ENCODE measurements at regions not wholly inside any gene's neighbourhood (a gene's known extent, or its start where the extent isn't known, plus 50 kb on each side); places are given as distances from the start of the nearest gene placed in this dataset.
A peak's percentile ranks its signal among the peaks of the same experiment; 100 is the strongest.

DNA sequence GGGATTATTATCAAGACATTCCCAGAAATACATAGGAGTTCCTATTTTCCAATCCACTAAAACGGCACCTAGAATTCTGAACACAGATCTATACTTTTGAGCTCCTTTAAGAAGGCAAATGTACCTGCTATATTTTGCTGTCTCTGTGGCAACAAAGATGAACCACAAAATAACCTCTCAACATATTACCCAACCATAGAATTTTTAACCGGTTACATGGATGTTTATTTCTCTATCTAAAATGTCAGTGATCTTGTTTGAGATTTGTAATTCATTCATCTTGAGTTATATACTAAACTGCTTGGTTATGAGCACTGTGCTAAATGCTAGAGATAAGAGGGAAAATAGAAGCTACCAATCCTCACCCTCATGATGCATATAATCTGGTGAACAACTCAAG is 117.5 kb upstream of the HMGCLL1 start:
- Histone ChIP-seq H3K36me3 (ENCODE audit: insufficient read depth) (no peaks in the 10 kb centered on the region), H3K4me3 (ENCODE audit: low read depth, low read length) (no peak overlapping the region), H3K4me1 (ENCODE audit: insufficient read depth) (no peaks in the 10 kb centered on the region), H3K27ac (ENCODE audit: low read depth) (no peak overlapping the region)
- DNase-seq (ENCODE audit: extremely low spot score) = no peak
- WGBS = 86% methylated on average over 2 of the region's 2 CpGs

GRCh38 chr6:55696041-55696440 is 117.0 kb upstream of the HMGCLL1 start:
- WGBS = 33% methylated on average over 2 of the region's 2 CpGs
- no peak overlapping the region for H3K4me3 ChIP-seq (ENCODE audit: low read depth, low read length)
- H3K27ac ChIP-seq (ENCODE audit: low read depth) = no peak overlapping the region
- DNase-seq (ENCODE audit: extremely low spot score) = no peak
- H3K36me3 ChIP-seq (ENCODE audit: insufficient read depth) = no peaks in the 10 kb centered on the region
- no peaks in the 10 kb centered on the region for H3K4me1 ChIP-seq (ENCODE audit: insufficient read depth)

DNA sequence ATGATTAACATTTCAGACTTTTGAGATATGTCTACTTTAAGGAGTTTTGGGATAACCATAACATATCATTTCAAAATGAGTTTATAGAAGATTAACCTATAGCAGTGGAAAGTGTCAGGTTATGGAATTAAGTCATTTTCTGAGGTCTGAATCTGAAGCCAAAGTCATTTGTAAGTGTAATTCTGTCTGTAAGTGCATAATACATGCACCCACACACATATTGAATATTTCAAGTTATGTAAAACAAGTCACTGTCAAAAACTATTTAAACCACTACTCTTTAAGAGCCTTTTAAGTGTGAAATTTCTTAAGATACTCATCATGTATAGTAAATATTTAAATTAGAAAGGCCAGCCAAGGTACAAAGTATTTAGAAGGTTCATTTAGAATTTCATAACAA is 115.8 kb upstream of the HMGCLL1 start:
- DNase-seq (ENCODE audit: extremely low spot score) = no peak
- H3K27ac ChIP-seq (ENCODE audit: low read depth) = no peak overlapping the region
- H3K36me3 ChIP-seq (ENCODE audit: insufficient read depth) = no peaks in the 10 kb centered on the region
- no peaks in the 10 kb centered on the region for H3K4me1 ChIP-seq (ENCODE audit: insufficient read depth)
- no peak overlapping the region for H3K4me3 ChIP-seq (ENCODE audit: low read depth, low read length)

DNA sequence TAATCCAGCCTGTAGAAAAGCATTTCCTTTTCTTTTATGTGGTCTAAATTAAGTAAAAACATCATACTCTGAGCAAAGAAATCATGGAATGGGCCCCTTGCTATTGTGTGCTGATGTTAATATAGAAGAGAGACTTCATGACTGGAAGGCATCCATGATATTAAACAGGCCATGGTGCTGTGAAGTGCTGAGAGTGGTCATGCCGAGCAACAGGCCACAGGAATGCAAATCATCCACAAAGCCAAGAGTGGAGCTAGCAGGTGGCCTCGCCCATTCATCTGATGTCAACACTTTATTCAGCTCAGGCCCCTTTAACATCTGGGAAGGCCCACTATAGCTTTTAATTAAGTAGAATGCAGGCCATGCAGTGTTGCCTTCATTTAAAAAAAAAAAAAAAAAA is 115.2 kb upstream of the HMGCLL1 start:
- no peaks in the 10 kb centered on the region for H3K4me1 ChIP-seq (ENCODE audit: insufficient read depth)
- no peak overlapping the region for H3K4me3 ChIP-seq (ENCODE audit: low read depth, low read length)
- H3K27ac ChIP-seq (ENCODE audit: low read depth) = no peak overlapping the region
- no peak for DNase-seq (ENCODE audit: extremely low spot score)
- H3K36me3 ChIP-seq (ENCODE audit: insufficient read depth) = no peaks in the 10 kb centered on the region
- WGBS = 53% methylated on average over 2 of the region's 2 CpGs

GRCh38 chr6:55679503-55679902 is 100.5 kb upstream of the HMGCLL1 start:
- WGBS = 70% methylated on average over 3 of the region's 3 CpGs
- no peak overlapping the region for H3K4me3 ChIP-seq (ENCODE audit: low read depth, low read length)
- no peak for DNase-seq (ENCODE audit: extremely low spot score)
- no peak overlapping the region for H3K27ac ChIP-seq (ENCODE audit: low read depth)
- H3K36me3 ChIP-seq (ENCODE audit: insufficient read depth) = no peaks in the 10 kb centered on the region
- H3K4me1 ChIP-seq (ENCODE audit: insufficient read depth) = no peaks in the 10 kb centered on the region

DNA sequence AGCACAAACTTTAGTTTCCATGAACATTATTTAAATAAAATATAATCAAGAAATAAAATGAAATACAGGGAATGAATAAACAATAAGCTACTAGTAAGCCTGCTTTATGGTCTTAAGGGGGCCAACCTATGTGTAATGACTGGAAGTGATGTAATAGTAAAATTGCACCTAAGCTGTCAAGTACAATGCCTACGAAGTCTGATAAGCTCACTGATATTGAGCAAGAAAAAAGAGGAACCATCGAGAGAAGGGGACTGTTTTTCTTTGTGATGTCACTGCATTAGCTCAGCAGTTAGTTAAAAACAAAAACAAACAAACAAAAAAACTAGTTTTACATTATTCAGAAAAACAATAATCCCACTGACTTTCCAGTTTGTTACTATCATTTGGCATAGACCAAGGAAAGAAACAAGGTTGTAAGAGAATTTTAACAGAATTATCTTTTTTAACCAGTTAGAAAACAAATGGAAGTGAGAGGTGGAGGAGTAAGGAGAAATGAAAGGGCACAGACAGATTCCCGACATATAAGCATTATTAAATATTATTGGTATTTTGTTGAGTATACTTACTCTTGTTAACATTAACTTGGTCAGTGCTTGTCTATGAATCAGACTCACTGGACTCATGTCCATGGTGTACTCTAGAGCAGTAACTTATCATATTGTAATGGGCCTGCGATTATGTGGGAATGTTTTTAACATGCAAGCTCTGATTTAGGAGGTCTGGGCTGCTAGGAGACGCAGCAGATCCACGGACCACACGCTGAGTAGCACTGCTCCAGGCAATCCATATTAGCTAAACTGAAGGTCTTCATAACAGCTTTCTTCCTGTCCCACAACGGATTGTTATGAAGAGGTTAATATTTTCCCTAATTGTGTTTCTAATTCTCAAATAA is 99.6 kb upstream of the HMGCLL1 start:
- Histone ChIP-seq H3K4me1 (ENCODE audit: insufficient read depth) (no peaks in the 10 kb centered on the region), H3K27ac (ENCODE audit: low read depth) (no peak overlapping the region), H3K36me3 (ENCODE audit: insufficient read depth) (no peaks in the 10 kb centered on the region), H3K4me3 (ENCODE audit: low read depth, low read length) (no peak overlapping the region)
- WGBS = 53% methylated on average over 8 of the region's 8 CpGs
- no peak for DNase-seq (ENCODE audit: extremely low spot score)

DNA sequence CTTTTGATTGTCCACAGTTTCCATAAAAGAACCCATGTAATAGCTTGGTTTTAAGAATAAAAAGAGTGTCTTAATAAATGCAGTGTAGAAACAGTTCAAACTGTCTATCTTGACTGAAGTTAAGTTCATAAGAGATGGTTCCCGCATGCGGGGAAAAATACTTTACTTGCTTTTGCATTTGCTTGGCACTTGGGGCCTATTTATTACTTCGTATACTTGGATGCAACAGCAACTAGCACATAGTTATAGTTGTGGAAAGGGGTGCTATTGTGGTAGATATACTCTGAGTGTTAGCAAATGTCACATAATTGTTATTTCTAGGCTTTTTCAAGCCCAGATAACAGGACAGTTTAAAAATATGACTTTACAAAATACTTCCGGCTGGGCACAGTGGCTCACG is 97.7 kb upstream of the HMGCLL1 start:
- no peaks in the 10 kb centered on the region for H3K4me1 ChIP-seq (ENCODE audit: insufficient read depth)
- H3K27ac ChIP-seq (ENCODE audit: low read depth) = no peak overlapping the region
- H3K36me3 ChIP-seq (ENCODE audit: insufficient read depth) = no peaks in the 10 kb centered on the region
- WGBS = 93% methylated on average over 5 of the region's 5 CpGs
- no peak overlapping the region for H3K4me3 ChIP-seq (ENCODE audit: low read depth, low read length)
- DNase-seq (ENCODE audit: extremely low spot score) = no peak

DNA sequence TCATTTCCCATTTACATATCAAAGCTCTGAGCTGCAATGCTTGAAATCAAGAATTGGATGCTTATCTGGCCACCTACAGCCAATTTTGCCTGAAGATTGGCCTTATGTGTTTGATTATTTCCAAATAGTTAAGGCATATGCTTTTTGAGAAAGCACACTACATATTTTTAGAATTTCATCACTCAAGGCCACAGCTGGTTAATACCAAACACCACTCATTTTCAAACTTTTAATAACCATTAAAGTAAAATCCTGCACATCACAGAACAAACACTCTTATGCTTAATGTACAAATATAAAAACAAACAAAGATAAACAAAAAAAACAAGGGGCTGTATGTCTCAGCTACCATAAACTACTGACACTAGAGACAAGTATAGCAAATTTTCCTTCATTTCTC is 96.9 kb upstream of the HMGCLL1 start:
- DNase-seq (ENCODE audit: extremely low spot score) = no peak
- H3K27ac ChIP-seq (ENCODE audit: low read depth) = no peak overlapping the region
- no peak overlapping the region for H3K4me3 ChIP-seq (ENCODE audit: low read depth, low read length)
- no peaks in the 10 kb centered on the region for H3K4me1 ChIP-seq (ENCODE audit: insufficient read depth)
- no peaks in the 10 kb centered on the region for H3K36me3 ChIP-seq (ENCODE audit: insufficient read depth)

DNA sequence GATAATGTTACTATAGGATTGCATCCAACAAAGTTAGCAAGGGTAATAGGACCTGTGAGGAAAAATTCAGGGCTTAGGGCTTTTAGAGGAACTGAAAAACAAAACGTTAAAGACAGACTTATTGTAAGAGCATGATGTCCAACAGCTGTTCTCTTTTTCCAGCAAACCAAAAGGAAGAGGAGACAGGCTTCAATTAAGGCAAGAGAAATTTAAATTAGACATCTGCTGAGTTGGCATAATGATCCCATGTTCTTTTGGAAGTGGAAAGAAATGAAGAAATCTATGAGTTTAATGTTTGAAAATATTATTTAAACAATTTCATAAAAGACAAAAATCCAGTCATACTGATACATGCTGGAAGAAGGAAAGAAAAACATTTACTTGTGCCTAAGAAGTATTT is 95.7 kb upstream of the HMGCLL1 start:
- no peak overlapping the region for H3K27ac ChIP-seq (ENCODE audit: low read depth)
- WGBS = 23% methylated on average over 1 of the region's 1 CpG
- H3K36me3 ChIP-seq (ENCODE audit: insufficient read depth) = no peaks in the 10 kb centered on the region
- H3K4me3 ChIP-seq (ENCODE audit: low read depth, low read length) = no peak overlapping the region
- no peaks in the 10 kb centered on the region for H3K4me1 ChIP-seq (ENCODE audit: insufficient read depth)
- no peak for DNase-seq (ENCODE audit: extremely low spot score)

- Histone ChIP-seq H3K4me1 (ENCODE audit: insufficient read depth) (no peaks in the 10 kb centered on the region), H3K4me3 (ENCODE audit: low read depth, low read length) (no peak overlapping the region), H3K36me3 (ENCODE audit: insufficient read depth) (no peaks in the 10 kb centered on the region), H3K27ac (ENCODE audit: low read depth) (no peak overlapping the region)
- WGBS = 73% methylated on average over 5 of the region's 5 CpGs
- no peak for DNase-seq (ENCODE audit: extremely low spot score)
Observed at GRCh38 chr6:55670850-55671413, 91.9 kb upstream of the HMGCLL1 start.

- H3K36me3 ChIP-seq (ENCODE audit: insufficient read depth) = no peaks in the 10 kb centered on the region
- no peak for DNase-seq (ENCODE audit: extremely low spot score)
- WGBS = 95% methylated on average over 1 of the region's 1 CpG
- H3K4me3 ChIP-seq (ENCODE audit: low read depth, low read length) = no peak overlapping the region
- no peak overlapping the region for H3K27ac ChIP-seq (ENCODE audit: low read depth)
- no peaks in the 10 kb centered on the region for H3K4me1 ChIP-seq (ENCODE audit: insufficient read depth)
Observed at GRCh38 chr6:55669028-55669427, 90.0 kb upstream of the HMGCLL1 start.

GRCh38 chr6:55668591-55668990 is 89.6 kb upstream of the HMGCLL1 start:
- 23% methylated on average over 3 of the region's 3 CpGs for WGBS
- H3K27ac ChIP-seq (ENCODE audit: low read depth) = peak overlapping the region; percentile 73
- no peaks in the 10 kb centered on the region for H3K4me1 ChIP-seq (ENCODE audit: insufficient read depth)
- H3K4me3 ChIP-seq (ENCODE audit: low read depth, low read length) = no peak overlapping the region
- H3K36me3 ChIP-seq (ENCODE audit: insufficient read depth) = no peaks in the 10 kb centered on the region
- no peak for DNase-seq (ENCODE audit: extremely low spot score)

DNA sequence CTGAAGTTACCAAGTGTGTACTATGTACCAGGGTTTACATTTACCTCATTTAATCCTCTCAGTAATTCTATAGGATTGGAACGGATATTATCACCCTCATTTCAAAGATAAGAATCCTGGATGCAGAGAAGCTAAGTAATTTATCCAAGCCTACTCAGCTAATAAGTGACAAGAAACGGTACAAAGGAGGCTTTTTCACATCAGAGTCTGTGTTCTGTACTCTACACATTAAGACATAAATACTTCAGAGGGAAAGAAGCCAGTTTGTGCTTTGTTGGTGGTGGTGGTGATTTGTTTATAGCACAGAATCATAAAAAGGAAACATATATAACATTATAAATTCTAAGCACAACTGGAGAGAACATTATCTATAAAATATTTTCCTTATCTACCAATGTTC is 88.3 kb upstream of the HMGCLL1 start:
- 31% methylated on average over 2 of the region's 2 CpGs for WGBS
- Histone ChIP-seq H3K27ac (ENCODE audit: low read depth) (no peak overlapping the region), H3K36me3 (ENCODE audit: insufficient read depth) (no peaks in the 10 kb centered on the region), H3K4me1 (ENCODE audit: insufficient read depth) (no peaks in the 10 kb centered on the region), H3K4me3 (ENCODE audit: low read depth, low read length) (no peak overlapping the region)
- no peak for DNase-seq (ENCODE audit: extremely low spot score)

GRCh38 chr6:55666606-55667225 is 87.7 kb upstream of the HMGCLL1 start:
- no peaks in the 10 kb centered on the region for H3K36me3 ChIP-seq (ENCODE audit: insufficient read depth)
- H3K4me3 ChIP-seq (ENCODE audit: low read depth, low read length) = no peak overlapping the region
- peak; percentile 78 for DNase-seq (ENCODE audit: extremely low spot score)
- 28% methylated on average over 2 of the region's 2 CpGs for WGBS
- no peak overlapping the region for H3K27ac ChIP-seq (ENCODE audit: low read depth)
- no peaks in the 10 kb centered on the region for H3K4me1 ChIP-seq (ENCODE audit: insufficient read depth)
